HPDE6-E6E7 (cell line): ENCODE measurements at regions not wholly inside any gene's neighbourhood (a gene's known extent, or its start where the extent isn't known, plus 50 kb on each side); places are given as distances from the start of the nearest gene placed in this dataset.

Experiments
- DNase-seq: peaks from one replicate; pipeline ENCODE4 v3.0.0; 2011; ENCODE audit warnings: missing footprints; ENCODE audit errors: extremely low spot score

DNA sequence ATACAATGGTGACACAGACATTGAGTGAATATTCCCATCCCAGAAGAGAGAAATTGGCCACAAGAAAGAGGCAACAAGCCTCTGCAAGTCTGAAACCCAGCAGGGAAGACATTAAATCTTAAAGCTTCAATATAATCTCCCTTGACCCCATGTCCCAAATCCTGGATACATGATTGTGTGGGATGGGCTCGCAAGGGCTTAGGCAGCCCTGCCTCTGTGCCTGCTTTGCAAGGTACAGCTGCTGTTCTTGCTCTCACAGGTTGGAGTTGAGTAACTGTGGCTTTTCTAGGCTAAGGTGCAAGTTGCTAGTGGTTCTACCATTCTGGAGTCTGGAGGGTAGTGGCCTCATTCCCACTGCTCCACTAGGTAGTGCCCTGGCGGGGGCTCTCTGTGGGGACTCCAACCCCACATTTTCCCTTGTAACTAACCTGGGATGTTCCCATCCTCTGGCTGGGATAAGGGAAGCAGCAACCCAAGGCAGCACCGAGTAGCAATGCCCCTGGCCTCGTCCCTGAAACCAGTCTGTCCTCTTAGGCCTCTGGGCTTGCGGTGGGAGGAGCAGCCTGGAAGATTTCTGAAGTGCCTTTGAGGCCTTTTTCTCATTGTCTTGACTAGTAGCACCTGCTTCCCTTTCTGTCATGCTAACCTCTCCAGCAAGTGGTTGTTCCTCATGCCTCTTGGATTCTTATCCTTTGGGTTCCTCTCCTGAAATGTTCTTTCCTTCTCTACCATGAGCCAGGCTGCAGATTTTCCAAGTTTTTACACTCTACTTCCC, 90.0 kb downstream of the FAM174B start:
- DNase-seq: no peak

DNA sequence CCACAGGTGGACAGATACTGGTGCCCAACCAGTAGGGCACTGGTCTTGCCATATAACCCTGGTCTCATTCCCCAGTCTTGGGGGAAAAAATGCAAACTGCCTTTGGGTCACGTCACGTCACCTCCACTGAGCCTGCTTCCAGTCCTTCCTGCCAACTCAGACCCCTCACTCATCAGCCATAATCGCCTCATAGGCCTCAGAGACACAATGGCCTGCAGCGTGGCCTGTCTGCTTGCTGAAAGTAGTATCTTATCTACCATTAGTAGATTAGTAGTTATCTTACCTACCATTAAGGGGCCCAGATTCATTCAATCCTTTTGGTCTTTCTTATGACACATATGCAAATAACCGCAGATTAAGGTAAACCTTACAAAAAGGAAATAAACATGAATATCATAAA, 93.8 kb downstream of the FAM174B start:
- no peak for DNase-seq

DNA sequence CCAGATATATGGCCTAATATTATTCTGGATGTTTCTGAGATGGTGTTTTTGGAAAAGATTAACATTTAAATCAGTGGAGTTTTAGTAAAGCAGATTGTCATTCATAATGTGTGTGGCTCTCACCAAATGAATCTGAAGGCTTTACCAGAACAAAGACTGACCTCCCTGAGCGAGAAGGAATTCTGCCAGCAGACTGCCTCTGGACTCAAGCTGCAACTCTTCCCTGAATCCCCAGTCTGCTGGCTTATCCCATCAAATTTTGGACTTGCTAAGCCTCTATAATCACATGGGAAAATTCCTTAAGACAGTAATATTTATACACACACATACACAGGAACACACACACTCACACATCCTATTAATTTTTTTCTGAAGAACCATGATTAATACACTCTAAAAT, 102.3 kb downstream of the FAM174B start:
- DNase-seq: no peak

DNA sequence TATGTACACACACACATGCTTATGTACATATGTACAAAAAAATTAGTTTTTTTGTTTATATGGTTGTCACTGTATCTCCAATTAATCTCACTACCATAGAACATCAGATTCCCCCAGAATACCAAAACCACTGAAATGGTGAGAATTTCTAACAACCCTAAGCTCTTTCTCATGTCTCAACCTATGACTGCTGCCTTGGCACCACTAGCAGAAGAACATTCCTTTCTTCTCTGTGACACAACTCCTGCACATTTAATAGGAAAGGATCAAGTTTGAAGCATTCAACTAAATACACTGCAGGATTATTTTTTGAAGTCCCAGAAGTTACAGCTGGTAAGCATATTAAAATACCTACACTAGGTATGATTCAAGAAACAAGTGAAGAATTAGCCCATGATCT, 109.6 kb downstream of the FAM174B start:
- DNase-seq: no peak

DNA sequence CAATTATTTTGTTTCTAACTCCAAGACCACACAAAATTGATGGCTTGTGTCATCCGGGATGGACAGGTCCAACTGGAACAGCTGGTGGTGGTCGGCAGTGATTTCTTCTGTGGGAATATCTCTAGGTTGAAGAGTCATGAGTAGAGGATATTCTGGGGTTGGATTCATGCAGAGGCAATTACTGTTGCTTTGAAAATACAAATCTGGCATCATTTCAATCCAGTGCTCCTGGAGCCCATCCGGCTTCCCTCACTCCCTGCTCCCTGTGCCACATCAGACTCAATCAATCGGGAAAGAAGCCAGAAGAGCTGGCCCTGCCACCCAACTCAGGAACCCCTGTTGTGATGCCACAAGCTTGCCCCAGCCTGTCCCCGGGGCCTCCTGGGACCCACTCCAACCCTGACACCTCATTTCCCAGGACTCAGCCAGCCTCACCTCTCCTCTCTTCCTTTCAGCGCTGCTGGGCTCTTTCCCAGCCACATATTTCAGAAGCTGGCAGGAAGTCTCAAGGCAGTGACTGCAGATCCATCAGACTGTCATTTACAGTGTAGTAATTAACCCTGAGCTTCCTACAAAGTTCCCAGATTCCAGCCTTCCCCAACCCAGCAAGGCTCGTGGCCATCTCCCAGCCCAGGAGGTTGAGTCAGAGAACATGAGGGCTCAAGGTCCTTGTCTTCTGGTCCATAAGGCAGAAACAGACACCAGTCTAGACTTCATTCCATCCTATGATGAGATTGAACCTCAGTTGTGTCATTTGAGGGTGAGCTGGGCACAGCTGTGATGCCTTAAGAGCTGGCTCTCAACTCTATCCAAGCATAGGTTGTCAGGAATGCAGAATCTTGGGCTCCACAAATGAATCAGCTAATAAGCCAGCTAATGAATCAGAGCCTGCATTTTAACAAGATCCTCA, 114.0 kb downstream of the FAM174B start:
- DNase-seq: no peak

- no peak for DNase-seq
These were observed 117.5 kb downstream of the FAM174B start for GRCh38 chr15:92538115-92538514.

GRCh38 chr15:92533298-92533697, 122.3 kb downstream of the FAM174B start:
- DNase-seq: no peak

DNA sequence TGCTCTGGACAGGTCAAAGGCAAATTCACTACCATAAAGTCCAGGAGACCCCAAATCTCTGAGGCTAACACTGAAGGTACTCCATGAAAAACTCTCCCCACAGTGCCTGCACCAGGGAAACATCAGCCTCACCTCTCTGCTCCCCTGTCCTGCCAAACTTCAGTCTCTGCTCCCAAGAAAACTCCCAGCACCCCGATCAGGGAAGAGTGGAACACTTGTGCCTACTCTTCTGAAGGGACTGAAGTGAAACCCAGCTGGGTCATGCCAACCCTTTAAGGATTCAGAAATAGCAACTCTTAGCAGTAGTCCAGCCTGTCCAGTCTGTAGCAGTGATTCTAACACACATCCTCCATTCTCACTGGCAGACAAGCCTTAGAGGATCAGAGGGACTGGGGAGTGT, 124.2 kb downstream of the FAM174B start:
- DNase-seq: no peak

GRCh38 chr15:92528736-92529135, 126.8 kb downstream of the FAM174B start:
- DNase-seq: no peak

- DNase-seq: no peak
These were observed 128.4 kb downstream of the FAM174B start for GRCh38 chr15:92527197-92527596.

- DNase-seq: no peak
These were observed 129.8 kb downstream of the FAM174B start for GRCh38 chr15:92525758-92526245.

GRCh38 chr15:92524874-92525565, 130.6 kb downstream of the FAM174B start:
- DNase-seq: no peak

DNA sequence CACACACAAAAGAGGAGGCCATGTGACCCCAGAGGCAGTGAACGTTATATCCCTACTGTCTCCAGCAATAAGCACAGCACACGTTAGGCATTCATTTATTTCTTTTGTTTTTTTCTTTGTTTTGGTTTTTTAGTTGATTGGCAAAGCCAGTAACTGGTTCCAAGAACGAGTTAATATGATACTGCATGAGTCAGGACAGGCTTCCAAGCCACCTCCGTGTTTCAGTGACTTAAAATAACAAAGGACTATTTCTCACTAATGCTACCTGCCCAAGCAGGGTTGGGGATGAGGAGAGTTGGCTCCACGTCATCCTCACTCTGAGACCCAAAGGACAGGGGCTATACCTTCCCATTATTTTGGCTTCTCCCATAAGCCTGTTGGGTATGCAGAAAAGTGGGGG, 130.5 kb downstream of the ST8SIA2 start:
- DNase-seq: no peak

DNA sequence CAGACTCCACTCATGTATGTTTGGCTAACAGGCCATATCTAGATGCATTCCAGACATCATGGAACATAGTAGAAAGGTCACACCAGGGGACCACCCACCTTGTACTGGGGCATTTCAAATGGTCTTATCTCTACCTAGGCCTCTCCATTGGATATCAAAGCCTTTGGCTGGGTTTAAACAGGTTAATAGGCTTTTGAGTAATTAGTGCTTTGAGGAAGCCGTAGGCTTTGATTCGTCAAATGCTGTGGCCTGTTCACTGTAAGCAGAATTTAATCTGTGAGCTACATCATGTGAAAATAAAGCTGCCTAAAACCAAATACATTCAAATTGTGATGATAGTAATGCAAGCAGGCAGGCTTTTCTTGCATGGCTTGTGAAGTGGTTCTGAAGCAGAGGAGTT, 129.5 kb downstream of the ST8SIA2 start:
- DNase-seq: no peak

DNA sequence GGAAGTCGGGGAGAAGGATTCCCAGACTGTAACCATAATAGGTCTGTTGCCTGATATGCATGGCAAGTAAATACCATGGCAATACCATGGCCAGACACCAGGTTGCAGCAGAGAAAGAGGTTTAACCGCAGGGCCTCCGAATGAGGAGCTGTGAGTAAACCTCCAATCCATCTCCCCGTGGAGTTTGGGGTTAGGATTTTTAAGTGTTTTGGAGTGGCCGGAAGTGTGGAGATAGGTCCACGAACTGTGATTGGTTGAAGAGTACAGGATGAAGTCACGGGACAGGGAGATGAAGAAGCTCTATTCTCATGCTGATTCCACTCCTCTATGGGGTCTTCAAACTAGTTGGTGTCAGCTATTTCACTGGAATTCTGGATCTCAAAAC, 127.9 kb downstream of the ST8SIA2 start:
- peak; percentile 23 for DNase-seq

GRCh38 chr15:92520914-92521623, 127.4 kb downstream of the ST8SIA2 start:
- DNase-seq: no peak

GRCh38 chr15:92519709-92520108, 126.0 kb downstream of the ST8SIA2 start:
- DNase-seq: no peak
